Heart left ventricle (tissue), 16 donors: ENCODE measurements at regions not wholly inside any gene's neighbourhood (a gene's known extent, or its start where the extent isn't known, plus 50 kb on each side); places are given as distances from the start of the nearest gene placed in this dataset.

Experiments
- ATAC-seq, 4 donors: fragments of 200-7000 bp; cut with Tn5 transposase; one replicate each; pipeline ENCODE4 v1.9.1; 2020 to 2022; ENCODE audit warnings: moderate library complexity in 4 of 4, mild to moderate bottlenecking in 3 of 4, moderate number of reproducible peaks in 1 of 4
- DNase-seq, 5 donors: peaks; one replicate each; pipeline ENCODE4 v3.0.0-alpha.2; 2020
- H3K27ac ChIP-seq, 12 donors: fragments of 200-600 bp; sonication (generic) in 4 of 12; one replicate each; pipeline versions ENCODE4 v1.5.0 to v1.8.0; 2016 to 2022; ENCODE audit warnings: mild to moderate bottlenecking in 2 of 12
- H3K27me3 ChIP-seq, 9 donors: fragments of 200-600 bp; sonication (generic) in 2 of 9; one replicate each; pipeline versions ENCODE4 v1.5.1 to v1.8.0; 2016 to 2022; ENCODE audit warnings: mild to moderate bottlenecking in 3 of 9
- H3K36me3 ChIP-seq, 9 donors: fragments of 200-600 bp; sonication (generic) in 2 of 9; one replicate each; pipeline versions ENCODE4 v1.5.0 to v1.8.0; 2018 to 2022; ENCODE audit warnings: mild to moderate bottlenecking in 2 of 9
- H3K4me1 ChIP-seq, 12 donors: fragments of 200-600 bp; sonication (generic) in 4 of 12; one replicate each; pipeline versions ENCODE4 v1.5.0 to v1.8.0; 2016 to 2022; ENCODE audit warnings: mild to moderate bottlenecking in 3 of 12
- H3K4me3 ChIP-seq, 12 donors: fragments of 200-600 bp; sonication (generic) in 4 of 12; one replicate each; pipeline versions ENCODE4 v1.5.0 to v1.8.0; 2017 to 2022; ENCODE audit warnings: mild to moderate bottlenecking in 9 of 12, moderate library complexity in 4 of 12
- H3K9me3 ChIP-seq, 12 donors: fragments of 200-600 bp; sonication (generic) in 4 of 12; one replicate each; pipeline versions ENCODE4 v1.5.0 to v1.8.0; 2016 to 2022; ENCODE audit warnings: mild to moderate bottlenecking in 1 of 12
- POLR2A ChIP-seq, 2 donors: fragments of 450-650 bp; IDR thresholded peaks; one replicate each; pipeline ENCODE4 v1.6.1; 2017; ENCODE audit warnings: antibody characterized with exemption in 2 of 2, mild to moderate bottlenecking in 2 of 2, moderate library complexity in 2 of 2
- WGBS, 4 donors: extraction: QIAGEN DNeasy Blood & Tissue Kit in 2 of 4; methylation state at CpG; one replicate each; pipeline versions ENCODE4 v1.1.5 to v1.1.7; 2013 to 2018; 5-methylcytosine and 5-hydroxymethylcytosine counted together
- intact Hi-C, 10 donors: fragments of 100-400 bp; cut with DNase I; formaldehyde crosslinking; loops; one replicate each; pipeline versions ENCODE4 v1.11.1 to v1.14.2; 2022
- TF ChIP-seq, protein P1 (sequence below), 12 donors: fragments of 200-600 bp; sonication (generic) in 4 of 12; IDR thresholded peaks; one replicate each; pipeline versions ENCODE4 v1.5.0 to v1.8.0; 2018 to 2022; ENCODE audit warnings: antibody characterized with exemption in 12 of 12, mild to moderate bottlenecking in 5 of 12
- donor health status: ischemic (EF 13 %, LVEDD 7.1; RV severe dilation, severe dysfunction).
- donor health status: healthy with polysubstance abuse.
- donor health status: DM: no; HTN: yes; CAD: no.
- donor health status: DM: no; HTN: no; CAD: no.
- donor health status: ischemic (EF 25% LVEDD 6.9; RV normal size, moderate dysfunction).
- donor health status: ischemic (EF 25% LVEDD 5.7; RV mildly dilated, moderate dysfunction).
- donor health status: healthy.
- donor health status: DM: yes; HTN: yes; CAD: no.
- donor health status: ischemic (EF 35%, LVEDD 5.7; RV mildly dilated, moderate dysfunction).
- donor health status: nonischemic (EF 11% LVEDD 7.7; RV severe dilation, severe dysfunction).
- donor health status: DM: yes; HTN: yes; CAD: no.
- donor health status: PGD.
- donor health status: ischemic (EF 29% LVEDD 5.4; RV normal size, mild dysfunction).
- donor health status: nonischemic (EF 23%, LVEDD 6.1; RV moderate dilation, normal function).

DNA sequence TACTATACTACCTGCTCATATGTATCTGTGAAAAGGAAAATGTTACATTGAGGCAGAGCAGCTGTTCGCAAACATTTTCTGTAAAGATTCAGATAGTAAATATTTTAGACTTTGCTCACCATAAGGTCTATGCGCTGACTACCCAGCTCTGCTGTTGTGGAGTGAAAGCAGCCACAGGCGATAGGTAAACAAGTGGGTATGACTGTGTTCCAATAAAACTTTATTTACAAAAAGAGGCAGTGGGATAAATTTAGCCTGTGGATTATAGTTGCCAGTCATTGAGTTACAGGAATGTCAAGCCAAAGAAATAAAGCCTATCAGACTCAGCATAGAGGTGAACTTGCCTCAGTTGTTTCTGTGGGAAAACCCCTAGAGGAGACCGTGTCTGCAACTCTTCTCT is 487.7 kb upstream of the API5 start:
- ATAC-seq (no peak), DNase-seq (no peak)
- H3K36me3 ChIP-seq = no peaks in the 10 kb centered on the region
- TF ChIP-seq POLR2A (IDR thresholded peaks at IDR 0.05) = no peak
- TF ChIP-seq, protein P1, sequence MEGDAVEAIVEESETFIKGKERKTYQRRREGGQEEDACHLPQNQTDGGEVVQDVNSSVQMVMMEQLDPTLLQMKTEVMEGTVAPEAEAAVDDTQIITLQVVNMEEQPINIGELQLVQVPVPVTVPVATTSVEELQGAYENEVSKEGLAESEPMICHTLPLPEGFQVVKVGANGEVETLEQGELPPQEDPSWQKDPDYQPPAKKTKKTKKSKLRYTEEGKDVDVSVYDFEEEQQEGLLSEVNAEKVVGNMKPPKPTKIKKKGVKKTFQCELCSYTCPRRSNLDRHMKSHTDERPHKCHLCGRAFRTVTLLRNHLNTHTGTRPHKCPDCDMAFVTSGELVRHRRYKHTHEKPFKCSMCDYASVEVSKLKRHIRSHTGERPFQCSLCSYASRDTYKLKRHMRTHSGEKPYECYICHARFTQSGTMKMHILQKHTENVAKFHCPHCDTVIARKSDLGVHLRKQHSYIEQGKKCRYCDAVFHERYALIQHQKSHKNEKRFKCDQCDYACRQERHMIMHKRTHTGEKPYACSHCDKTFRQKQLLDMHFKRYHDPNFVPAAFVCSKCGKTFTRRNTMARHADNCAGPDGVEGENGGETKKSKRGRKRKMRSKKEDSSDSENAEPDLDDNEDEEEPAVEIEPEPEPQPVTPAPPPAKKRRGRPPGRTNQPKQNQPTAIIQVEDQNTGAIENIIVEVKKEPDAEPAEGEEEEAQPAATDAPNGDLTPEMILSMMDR (IDR thresholded peaks at IDR 0.05) = no peak
- H3K27me3 ChIP-seq = no peaks in the 10 kb centered on the region
- H3K9me3 ChIP-seq = no peaks in the 10 kb centered on the region
- no peak overlapping the region for H3K4me3 ChIP-seq
- intact Hi-C loops = no loop called here
- no peak overlapping the region for H3K27ac ChIP-seq
- no peaks in the 10 kb centered on the region for H3K4me1 ChIP-seq
- WGBS, 4 donors = 86 to 93% (median 90%) methylated on average over 4 of the region's 4 CpGs

DNA sequence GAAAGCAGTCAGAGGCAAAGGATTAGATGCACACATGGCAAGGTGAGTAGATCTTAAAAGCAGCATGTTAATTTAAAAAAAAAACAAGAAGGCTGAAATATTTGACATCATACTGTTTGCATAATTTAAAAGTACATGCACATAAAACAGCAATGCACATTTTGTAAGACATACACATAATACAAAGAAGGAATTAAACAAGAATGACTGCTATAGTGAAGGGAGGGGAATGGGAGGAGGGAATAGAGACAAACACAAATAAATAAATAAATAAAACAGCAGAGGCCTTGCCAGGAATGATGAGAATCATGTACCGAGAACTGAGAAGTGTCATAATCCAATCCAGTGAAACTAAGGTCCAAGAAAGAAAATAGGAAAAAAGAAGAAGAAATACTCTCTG is 486.2 kb upstream of the API5 start:
- H3K27ac ChIP-seq = no peak overlapping the region
- ATAC-seq = no peak
- intact Hi-C loops = no loop called here
- H3K9me3 ChIP-seq = no peaks in the 10 kb centered on the region
- H3K4me1 ChIP-seq = no peaks in the 10 kb centered on the region
- WGBS, 4 donors = 82 to 93% (median 88%) methylated on average over 1 of the region's 1 CpG
- DNase-seq = no peak
- TF ChIP-seq, protein P1 (IDR thresholded peaks at IDR 0.05) = no peak
- TF ChIP-seq POLR2A (IDR thresholded peaks at IDR 0.05) = no peak
- H3K36me3 ChIP-seq = no peaks in the 10 kb centered on the region
- no peaks in the 10 kb centered on the region for H3K27me3 ChIP-seq
- H3K4me3 ChIP-seq = no peak overlapping the region

DNA sequence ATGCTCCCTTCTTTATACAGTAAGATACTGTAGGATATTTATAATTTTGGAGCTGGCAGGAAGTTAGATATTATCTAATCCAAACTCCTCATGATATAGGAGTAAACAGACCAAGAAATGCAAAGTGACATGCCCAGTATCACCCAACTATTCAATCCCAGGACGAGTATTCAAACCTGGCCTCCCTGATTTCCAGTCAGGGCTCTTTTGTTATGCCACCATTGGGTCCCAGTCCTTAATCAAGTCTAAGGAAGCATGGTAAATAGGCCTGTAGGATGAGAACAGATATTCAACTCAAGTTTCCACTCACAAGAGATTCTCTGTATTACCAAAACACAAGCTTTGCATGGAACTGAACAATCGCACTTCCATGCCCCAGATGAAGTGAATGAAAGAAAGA is 484.0 kb upstream of the API5 start:
- intact Hi-C loops = no loop called here

DNA sequence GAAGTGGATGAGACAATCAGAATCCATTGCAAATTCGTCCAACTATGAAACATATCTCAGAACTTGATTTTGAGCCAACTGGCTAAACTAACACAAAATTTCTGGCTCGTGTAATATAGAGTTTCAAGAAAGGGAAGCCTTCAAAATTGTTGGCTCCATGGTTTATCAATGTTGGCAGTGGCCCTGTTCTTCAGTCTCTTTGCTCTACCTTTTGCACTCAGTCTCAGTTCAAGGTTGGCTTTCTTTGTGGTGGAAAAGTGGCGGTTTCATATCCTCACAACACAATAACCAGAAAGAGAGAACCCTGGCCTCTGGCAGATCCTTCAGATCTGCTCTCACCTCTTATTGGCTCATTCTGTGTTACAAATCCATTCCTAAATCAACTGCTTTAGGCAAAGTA is 473.8 kb upstream of the API5 start:
- Histone ChIP-seq H3K4me1 (no peaks in the 10 kb centered on the region), H3K27me3 (no peaks in the 10 kb centered on the region), H3K9me3 (peaks cover 0 to 15% (median 0%) of the 10 kb centered on the region in 12 donors), H3K27ac (no peak overlapping the region), H3K36me3 (no peaks in the 10 kb centered on the region), H3K4me3 (no peak overlapping the region)
- WGBS, 4 donors = 53 to 67% (median 58%) methylated on average over 3 of the region's 3 CpGs
- intact Hi-C loops = no loop called here
- DNase-seq = no peak
- no peak for TF ChIP-seq POLR2A (IDR thresholded peaks at IDR 0.05)
- TF ChIP-seq, protein P1 (IDR thresholded peaks at IDR 0.05) = no peak
- no peak for ATAC-seq

More for the DNA sequence above, 484.0 kb upstream of the API5 start:
- DNase-seq (no peak), ATAC-seq (no peak)
- Histone ChIP-seq H3K36me3 (no peaks in the 10 kb centered on the region), H3K4me3 (no peak overlapping the region), H3K4me1 (no peaks in the 10 kb centered on the region), H3K27me3 (no peaks in the 10 kb centered on the region), H3K9me3 (no peaks in the 10 kb centered on the region), H3K27ac (no peak overlapping the region)
- TF ChIP-seq, protein P1 (IDR thresholded peaks at IDR 0.05) = no peak
- no peak for TF ChIP-seq POLR2A (IDR thresholded peaks at IDR 0.05)
- 47 to 68% (median 63%) methylated on average over 2 of the region's 2 CpGs for WGBS, 4 donors
